MM.1S (cell line): ENCODE measurements at regions not wholly inside any gene's neighbourhood (a gene's known extent, or its start where the extent isn't known, plus 50 kb on each side); places are given as distances from the start of the nearest gene placed in this dataset.

ENCODE experiments used
- DNase-seq: peaks from one replicate; pipeline ENCODE4 v3.0.0-alpha.2; 2015
- H2AFZ ChIP-seq: fragments of 300-600 bp; sonication (generic); 2 replicates; pipeline ENCODE4 v1.6.0; 2016; ENCODE audit warnings: antibody characterized with exemption, low read length
- H3F3A ChIP-seq: fragments of 300-600 bp; sonication (generic); 2 replicates; pipeline ENCODE4 v1.6.1; 2016; ENCODE audit warnings: mild to moderate bottlenecking, antibody characterized with exemption, low read length, moderate library complexity, mixed read lengths; ENCODE audit not compliant: insufficient read depth
- H3K27ac ChIP-seq: fragments of 300-600 bp; sonication (generic); 2 replicates; pipeline ENCODE4 v1.5.1; 2016; ENCODE audit warnings: mild to moderate bottlenecking, low read length
- H3K27me3 ChIP-seq: fragments of 300-600 bp; sonication (generic); replicated peaks from 2 replicates; pipeline ENCODE4 v1.6.0; 2016; ENCODE audit warnings: low read length; ENCODE audit not compliant: insufficient read depth
- H3K36me3 ChIP-seq: fragments of 300-600 bp; sonication (generic); replicated peaks from 2 replicates; pipeline ENCODE4 v1.6.1; 2016; ENCODE audit warnings: mild to moderate bottlenecking, low read length, mixed read lengths; ENCODE audit not compliant: insufficient read depth
- H3K4me1 ChIP-seq: fragments of 300-600 bp; sonication (generic); 2 replicates; pipeline ENCODE4 v1.6.1; 2016; ENCODE audit warnings: low read length, mixed read lengths
- H3K4me2 ChIP-seq: fragments of 300-600 bp; sonication (generic); 2 replicates; pipeline ENCODE4 v1.6.0; 2016; ENCODE audit warnings: low read depth, low read length
- H3K4me3 ChIP-seq: fragments of 300-600 bp; sonication (generic); 2 replicates; pipeline ENCODE4 v1.5.1; 2016; ENCODE audit warnings: low read length, mixed read lengths
- H3K79me2 ChIP-seq: fragments of 300-600 bp; sonication (generic); 2 replicates; pipeline ENCODE4 v1.6.1; 2016; ENCODE audit warnings: mixed run types, low read length, mixed read lengths
- H3K9ac ChIP-seq: fragments of 300-600 bp; sonication (generic); 2 replicates; pipeline ENCODE4 v1.6.1; 2016; ENCODE audit warnings: low read length, mixed read lengths
- H3K9me2 ChIP-seq: fragments of 300-600 bp; sonication (generic); replicated peaks from 2 replicates; pipeline ENCODE4 v1.6.1; 2016; ENCODE audit warnings: mild to moderate bottlenecking, low read length, mixed read lengths; ENCODE audit not compliant: insufficient read depth
- H3K9me3 ChIP-seq: fragments of 300-600 bp; sonication (generic); replicated peaks from 2 replicates; pipeline ENCODE4 v1.6.1; 2016; ENCODE audit warnings: mild to moderate bottlenecking, low read length, mixed read lengths; ENCODE audit not compliant: insufficient read depth
- H4K20me1 ChIP-seq: fragments of 300-600 bp; sonication (generic); 2 replicates; pipeline ENCODE4 v1.6.1; 2016; ENCODE audit warnings: mild to moderate bottlenecking, low read length, moderate library complexity, mixed read lengths; ENCODE audit not compliant: insufficient read depth
- CTCF ChIP-seq: fragments of 300-600 bp; sonication (generic); IDR thresholded peaks from 2 replicates; pipeline ENCODE4 v1.5.1; 2016; ENCODE audit warnings: antibody characterized with exemption, low read length, mixed read lengths
- EZH2 ChIP-seq: fragments of 300-600 bp; sonication (generic); optimal IDR thresholded peaks from 2 replicates; pipeline ENCODE3; 2017; ENCODE audit warnings: low read depth, mild to moderate bottlenecking, antibody characterized with exemption, low read length, mixed read lengths
- EZH2phosphoT487 ChIP-seq: fragments of 300-600 bp; sonication (generic); IDR thresholded peaks from 2 replicates; pipeline ENCODE4 v1.6.1; 2018; ENCODE audit warnings: antibody characterized with exemption, low read length

DNA sequence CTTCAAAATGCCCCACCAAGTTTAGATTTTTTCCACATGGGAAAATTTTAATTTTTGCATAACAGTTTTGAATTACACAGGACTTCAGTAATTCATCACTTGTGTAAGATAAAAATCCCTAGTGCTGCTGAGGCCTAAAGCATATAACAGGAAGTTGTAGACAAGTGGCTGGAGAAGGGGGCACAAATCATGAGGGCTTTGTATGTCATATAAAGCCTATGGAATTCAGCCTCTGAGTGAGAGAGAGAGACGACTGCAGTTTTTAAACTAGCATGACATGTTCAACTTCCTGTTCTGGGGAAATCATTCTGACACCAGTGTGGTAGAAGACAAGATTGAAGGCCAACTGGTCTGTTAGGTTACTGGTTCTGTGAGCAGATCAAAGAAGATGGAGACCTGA lies 187.3 kb upstream of the CHST9 start:
- Histone ChIP-seq H3K9ac (no peak overlapping the region), H3K9me2 (no peaks in the 10 kb centered on the region), H3K27ac (no peak overlapping the region), H3K9me3 (no peaks in the 10 kb centered on the region), H4K20me1 (no peaks in the 10 kb centered on the region), H3K4me2 (no peak overlapping the region), H3K4me3 (no peak overlapping the region), H3K4me1 (no peaks in the 10 kb centered on the region), H3K36me3 (no peaks in the 10 kb centered on the region), H3K27me3 (no peaks in the 10 kb centered on the region), H2AFZ (no peak overlapping the region), H3F3A (no peaks in the 10 kb centered on the region), H3K79me2 (no peaks in the 10 kb centered on the region)
- no peak for TF ChIP-seq CTCF
- no peak for TF ChIP-seq EZH2phosphoT487
- no peak for TF ChIP-seq EZH2
- DNase-seq = no peak

GRCh38 chr18:27366665-27367064 lies 181.6 kb upstream of the CHST9 start:
- no peak for TF ChIP-seq CTCF
- no peak for TF ChIP-seq EZH2phosphoT487
- TF ChIP-seq EZH2 = no peak
- no peaks in the 10 kb centered on the region for H3K4me1 ChIP-seq
- H3K9ac ChIP-seq = no peak overlapping the region
- no peaks in the 10 kb centered on the region for H3K9me3 ChIP-seq
- no peaks in the 10 kb centered on the region for H3K36me3 ChIP-seq
- no peaks in the 10 kb centered on the region for H4K20me1 ChIP-seq
- no peak overlapping the region for H3K4me2 ChIP-seq
- no peak overlapping the region for H3K4me3 ChIP-seq
- H3K79me2 ChIP-seq = no peaks in the 10 kb centered on the region
- DNase-seq = no peak
- H3F3A ChIP-seq = no peaks in the 10 kb centered on the region
- H3K27ac ChIP-seq = no peak overlapping the region
- no peak overlapping the region for H2AFZ ChIP-seq
- no peaks in the 10 kb centered on the region for H3K9me2 ChIP-seq
- H3K27me3 ChIP-seq = no peaks in the 10 kb centered on the region

- Histone ChIP-seq H3K9me2 (no peaks in the 10 kb centered on the region), H3K27me3 (no peaks in the 10 kb centered on the region), H3K4me3 (no peak overlapping the region), H3F3A (no peaks in the 10 kb centered on the region), H2AFZ (no peak overlapping the region), H3K79me2 (no peaks in the 10 kb centered on the region), H3K9ac (no peak overlapping the region), H3K4me1 (no peaks in the 10 kb centered on the region), H4K20me1 (no peaks in the 10 kb centered on the region), H3K4me2 (no peak overlapping the region), H3K9me3 (no peaks in the 10 kb centered on the region), H3K36me3 (no peaks in the 10 kb centered on the region), H3K27ac (no peak overlapping the region)
- no peak for TF ChIP-seq CTCF
- no peak for TF ChIP-seq EZH2phosphoT487
- TF ChIP-seq EZH2 = no peak
- no peak for DNase-seq
These were observed 181.0 kb upstream of the CHST9 start for GRCh38 chr18:27366151-27366550.

- Histone ChIP-seq H3F3A (no peaks in the 10 kb centered on the region), H3K79me2 (no peaks in the 10 kb centered on the region), H2AFZ (no peak overlapping the region), H3K27me3 (no peaks in the 10 kb centered on the region), H3K36me3 (no peaks in the 10 kb centered on the region), H3K9me2 (no peaks in the 10 kb centered on the region), H4K20me1 (no peaks in the 10 kb centered on the region), H3K4me3 (no peak overlapping the region), H3K9ac (no peak overlapping the region), H3K4me2 (no peak overlapping the region), H3K9me3 (no peaks in the 10 kb centered on the region), H3K4me1 (no peaks in the 10 kb centered on the region), H3K27ac (no peak overlapping the region)
- no peak for DNase-seq
- TF ChIP-seq EZH2phosphoT487 (no peak), CTCF (peak; percentile 19; the same call in 1 of the 2 replicates)
These were observed 178.8 kb upstream of the CHST9 start for GRCh38 chr18:27363872-27364271.
